Testis (tissue), 2 donors: ENCODE measurements at regions not wholly inside any gene's neighbourhood (a gene's known extent, or its start where the extent isn't known, plus 50 kb on each side); places are given as distances from the start of the nearest gene placed in this dataset.

Experiments
- CTCF ChIP-seq, 3 experiments: fragments of 450-650 bp in 2 of 3; fragments of 200-600 bp in 1 of 3; sonication (generic) in 1 of 3; IDR thresholded peaks; one replicate each; pipeline ENCODE4 v1.5.1; 2016 to 2019; ENCODE audit warnings: antibody characterized with exemption in 3 of 3, mild to moderate bottlenecking in 2 of 3, moderate library complexity in 1 of 3
- POLR2A ChIP-seq: fragments of 450-650 bp; IDR thresholded peaks from one replicate; pipeline ENCODE4 v1.6.1; 2017; ENCODE audit warnings: antibody characterized with exemption, mild to moderate bottlenecking, moderate library complexity

GRCh38 chr2:79292958-79293315 is 133.4 kb upstream of the REG3A start:
- TF ChIP-seq CTCF (IDR thresholded peaks at IDR 0.05) = no peak
- no peak for TF ChIP-seq POLR2A
